Left lung (tissue), 4 donors: ENCODE measurements at regions not wholly inside any gene's neighbourhood (a gene's known extent, or its start where the extent isn't known, plus 50 kb on each side); places are given as distances from the start of the nearest gene placed in this dataset.

Experiments
- ATAC-seq: fragments of 200-7000 bp; cut with Tn5 transposase; one replicate; pipeline ENCODE4 v1.9.1; 2020; ENCODE audit warnings: moderate library complexity
- DNase-seq, 4 donors: peaks; one replicate each; pipeline ENCODE4 v3.0.0-alpha.2; 2013 to 2020
- H3K27ac ChIP-seq, 2 donors: fragments of 200-600 bp; sonication (generic) in 1 of 2; one replicate each; pipeline versions ENCODE4 v1.5.0 to v1.8.0; 2020 to 2021
- H3K27me3 ChIP-seq, 2 donors: fragments of 200-600 bp; sonication (generic) in 1 of 2; one replicate each; pipeline versions ENCODE4 v1.5.0 to v1.8.0; 2020 to 2021
- H3K36me3 ChIP-seq, 2 donors: fragments of 200-600 bp; sonication (generic) in 1 of 2; one replicate each; pipeline versions ENCODE4 v1.5.0 to v1.8.0; 2020 to 2021
- H3K4me1 ChIP-seq, 2 donors: fragments of 200-600 bp; one replicate each; pipeline ENCODE4 v1.8.0; 2021
- H3K4me3 ChIP-seq, 2 donors: fragments of 200-600 bp; sonication (generic) in 1 of 2; one replicate each; pipeline versions ENCODE4 v1.5.0 to v1.8.0; 2020 to 2021; ENCODE audit warnings: mild to moderate bottlenecking in 1 of 2
- H3K9me3 ChIP-seq, 2 donors: fragments of 200-600 bp; sonication (generic) in 1 of 2; one replicate each; pipeline versions ENCODE4 v1.5.0 to v1.8.0; 2020 to 2021
- intact Hi-C, 2 donors: fragments of 100-400 bp; cut with DNase I; formaldehyde crosslinking; loops; one replicate each; pipeline versions ENCODE4 v1.11.2 to v1.14.2; 2022
- TF ChIP-seq, protein P1 (sequence below), 2 donors: fragments of 200-600 bp; sonication (generic) in 1 of 2; IDR thresholded peaks; one replicate each; pipeline versions ENCODE4 v1.5.0 to v1.8.0; 2021; ENCODE audit warnings: antibody characterized with exemption in 2 of 2
- donor health status: DM: no; HTN: yes; CAD: no.
- donor health status: DM: no; HTN: no; CAD: no.

DNA sequence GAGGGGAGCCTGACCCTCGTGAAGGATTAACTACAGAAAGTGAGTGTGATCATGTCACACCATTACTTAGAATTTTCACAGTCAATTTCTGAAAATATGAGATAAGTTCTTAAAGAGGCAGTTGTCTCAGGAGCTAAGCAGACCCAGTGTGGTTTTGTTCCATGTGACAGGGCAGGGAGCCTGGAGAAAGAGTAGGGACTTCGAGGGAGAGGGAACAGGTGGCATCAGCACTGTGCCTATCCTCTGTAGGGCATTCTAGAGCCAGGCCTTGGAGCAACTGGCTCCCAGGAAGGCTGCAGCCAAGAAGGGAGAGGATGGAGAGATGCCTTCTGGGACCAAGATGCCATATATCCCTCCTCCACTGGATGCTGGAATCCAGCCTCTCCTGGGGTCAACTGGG is 183.0 kb downstream of the TSHZ3 start:
- no peak for DNase-seq
- Histone ChIP-seq H3K9me3 (no peaks in the 10 kb centered on the region), H3K27ac (no peak overlapping the region), H3K4me1 (no peaks in the 10 kb centered on the region), H3K4me3 (no peak overlapping the region), H3K36me3 (no peaks in the 10 kb centered on the region), H3K27me3 (peaks cover 0 to 49% of the 10 kb centered on the region in 2 donors)
- TF ChIP-seq, protein P1, sequence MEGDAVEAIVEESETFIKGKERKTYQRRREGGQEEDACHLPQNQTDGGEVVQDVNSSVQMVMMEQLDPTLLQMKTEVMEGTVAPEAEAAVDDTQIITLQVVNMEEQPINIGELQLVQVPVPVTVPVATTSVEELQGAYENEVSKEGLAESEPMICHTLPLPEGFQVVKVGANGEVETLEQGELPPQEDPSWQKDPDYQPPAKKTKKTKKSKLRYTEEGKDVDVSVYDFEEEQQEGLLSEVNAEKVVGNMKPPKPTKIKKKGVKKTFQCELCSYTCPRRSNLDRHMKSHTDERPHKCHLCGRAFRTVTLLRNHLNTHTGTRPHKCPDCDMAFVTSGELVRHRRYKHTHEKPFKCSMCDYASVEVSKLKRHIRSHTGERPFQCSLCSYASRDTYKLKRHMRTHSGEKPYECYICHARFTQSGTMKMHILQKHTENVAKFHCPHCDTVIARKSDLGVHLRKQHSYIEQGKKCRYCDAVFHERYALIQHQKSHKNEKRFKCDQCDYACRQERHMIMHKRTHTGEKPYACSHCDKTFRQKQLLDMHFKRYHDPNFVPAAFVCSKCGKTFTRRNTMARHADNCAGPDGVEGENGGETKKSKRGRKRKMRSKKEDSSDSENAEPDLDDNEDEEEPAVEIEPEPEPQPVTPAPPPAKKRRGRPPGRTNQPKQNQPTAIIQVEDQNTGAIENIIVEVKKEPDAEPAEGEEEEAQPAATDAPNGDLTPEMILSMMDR (IDR thresholded peaks at IDR 0.05) = no peak
- no peak for ATAC-seq
- intact Hi-C loops = no loop called here

DNA sequence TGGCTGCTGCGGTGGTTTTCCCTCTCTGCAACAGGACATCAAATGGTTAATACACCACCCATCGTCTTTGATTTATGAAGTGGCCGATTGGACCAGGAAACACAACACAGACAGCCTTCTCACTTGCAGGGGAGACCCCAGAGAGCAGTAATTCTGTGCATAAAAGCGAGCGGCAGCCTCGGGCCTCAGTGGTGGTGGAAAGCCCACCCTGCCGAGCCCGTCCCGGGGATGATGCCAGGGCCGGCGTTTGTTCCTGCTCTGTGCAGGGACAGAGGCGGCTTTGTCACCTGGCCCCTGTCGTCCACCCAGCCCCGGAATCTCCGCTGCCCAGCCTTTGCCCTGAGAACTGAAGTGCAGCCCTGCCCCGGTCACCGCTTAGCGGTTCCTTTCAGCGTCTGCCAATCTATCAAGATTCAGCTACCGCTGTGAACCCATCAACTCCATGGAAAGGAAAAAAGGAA is 184.4 kb downstream of the TSHZ3 start:
- no peak overlapping the region for H3K27ac ChIP-seq
- no peaks in the 10 kb centered on the region for H3K4me1 ChIP-seq
- H3K9me3 ChIP-seq = no peaks in the 10 kb centered on the region
- DNase-seq (no peak), ATAC-seq (no peak)
- no peak overlapping the region for H3K4me3 ChIP-seq
- TF ChIP-seq, protein P1 (IDR thresholded peaks at IDR 0.05) = no peak
- peaks cover 0 to 49% of the 10 kb centered on the region in 2 donors for H3K27me3 ChIP-seq
- H3K36me3 ChIP-seq = no peaks in the 10 kb centered on the region
- intact Hi-C loops = no loop called here

DNA sequence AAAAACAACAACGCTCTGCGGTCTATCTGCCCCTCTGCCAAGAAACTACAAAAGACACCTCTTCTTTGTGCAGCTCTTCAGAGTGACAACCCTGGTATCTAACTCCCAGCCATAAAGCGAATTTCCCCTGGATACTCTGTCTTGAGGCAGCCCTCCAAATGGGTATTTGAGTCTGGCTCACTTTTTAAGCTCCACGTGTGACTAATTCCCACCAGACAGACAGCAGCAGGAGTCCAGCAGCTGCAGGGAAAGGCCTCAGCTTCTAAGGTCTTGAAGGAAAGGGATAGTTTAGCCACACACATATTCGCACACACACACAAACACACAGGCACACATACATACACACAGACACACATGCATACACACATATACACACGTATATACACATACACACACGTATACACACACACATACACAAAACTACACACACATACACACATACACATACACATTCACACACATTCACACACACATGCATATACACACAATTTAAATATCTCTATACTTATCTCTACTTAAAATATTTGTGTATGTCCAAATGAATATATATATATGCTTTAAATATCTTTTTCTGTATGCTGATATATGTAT is 188.8 kb downstream of the TSHZ3 start:
- H3K36me3 ChIP-seq = no peaks in the 10 kb centered on the region
- no peaks in the 10 kb centered on the region for H3K4me1 ChIP-seq
- TF ChIP-seq, protein P1 (IDR thresholded peaks at IDR 0.05) = no peak
- no peak for ATAC-seq
- H3K27ac ChIP-seq = no peak overlapping the region
- DNase-seq = no peak
- H3K27me3 ChIP-seq = peaks cover 0 to 22% of the 10 kb centered on the region in 2 donors
- no peak overlapping the region for H3K4me3 ChIP-seq
- intact Hi-C loops = no loop called here
- no peaks in the 10 kb centered on the region for H3K9me3 ChIP-seq

DNA sequence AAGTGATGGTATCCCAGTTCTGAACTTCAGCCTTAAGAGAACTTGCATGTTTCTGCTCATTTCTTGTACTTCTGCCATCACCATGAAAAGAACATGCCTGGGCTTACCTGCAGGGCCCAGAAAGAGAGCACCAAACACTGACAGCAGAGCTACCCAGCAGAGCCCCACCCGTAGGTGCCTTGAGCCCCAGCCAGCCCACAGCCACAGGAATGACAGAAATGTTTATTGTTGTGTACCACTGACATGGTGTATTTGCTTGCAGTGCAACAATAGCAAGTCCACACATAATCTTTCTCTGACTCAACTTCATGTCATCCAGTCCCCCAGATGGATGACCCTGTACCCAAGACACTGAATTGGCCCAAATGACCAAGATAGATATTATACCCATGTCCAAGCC is 195.2 kb downstream of the TSHZ3 start:
- H3K27ac ChIP-seq = no peak overlapping the region
- peaks cover 0 to 7% of the 10 kb centered on the region in 2 donors for H3K27me3 ChIP-seq
- no peaks in the 10 kb centered on the region for H3K4me1 ChIP-seq
- H3K9me3 ChIP-seq = no peaks in the 10 kb centered on the region
- ATAC-seq = no peak
- intact Hi-C loops = no loop called here
- no peaks in the 10 kb centered on the region for H3K36me3 ChIP-seq
- no peak overlapping the region for H3K4me3 ChIP-seq
- TF ChIP-seq, protein P1 (IDR thresholded peaks at IDR 0.05) = no peak
- no peak for DNase-seq

DNA sequence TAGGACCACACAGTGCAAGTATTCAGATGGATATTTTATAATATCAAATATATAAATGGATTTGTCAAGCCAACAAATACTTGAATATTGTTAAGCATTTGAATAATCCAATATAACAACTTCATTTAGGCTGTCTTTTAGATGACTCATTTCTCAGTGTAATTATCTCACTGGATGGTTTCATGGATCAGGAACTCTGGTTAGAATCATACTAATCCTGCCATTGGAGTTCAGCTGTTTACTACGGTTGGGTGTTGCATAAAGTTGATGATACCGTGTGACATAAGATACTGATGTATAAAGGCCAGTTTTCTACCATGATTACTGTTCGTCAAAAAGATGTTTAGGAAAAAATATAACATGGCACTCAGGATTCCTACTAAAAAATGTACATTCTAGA is 196.3 kb downstream of the TSHZ3 start:
- no peak overlapping the region for H3K4me3 ChIP-seq
- intact Hi-C loops = no loop called here
- H3K36me3 ChIP-seq = no peaks in the 10 kb centered on the region
- TF ChIP-seq, protein P1 (IDR thresholded peaks at IDR 0.05) = no peak
- H3K9me3 ChIP-seq = no peaks in the 10 kb centered on the region
- ATAC-seq = no peak
- H3K27ac ChIP-seq = no peak overlapping the region
- peaks cover 0 to 7% of the 10 kb centered on the region in 2 donors for H3K27me3 ChIP-seq
- DNase-seq = no peak
- H3K4me1 ChIP-seq = no peaks in the 10 kb centered on the region
